Breast epithelium (tissue), 3 donors: ENCODE measurements at regions not wholly inside any gene's neighbourhood (a gene's known extent, or its start where the extent isn't known, plus 50 kb on each side); places are given as distances from the start of the nearest gene placed in this dataset.

Experiments
- POLR2A ChIP-seq: fragments of 450-650 bp; IDR thresholded peaks from one replicate; pipeline ENCODE4 v1.6.1; 2016; ENCODE audit warnings: antibody characterized with exemption, mild to moderate bottlenecking, moderate library complexity
- POLR2AphosphoS5 ChIP-seq, 3 donors: sonication (generic); formaldehyde crosslinking; IDR thresholded peaks; one replicate each; pipeline ENCODE4 v1.6.1; 2017; ENCODE audit warnings: antibody characterized with exemption in 3 of 3

- TF ChIP-seq POLR2A (no peak), POLR2AphosphoS5 (IDR thresholded peaks at IDR 0.05) (no peak)
Measured at GRCh38 chr11:45431046-45432018, 145.2 kb upstream of the SYT13 start.
